ENCODE measurements at regions not wholly inside any gene's neighbourhood (a gene's known extent, or its start where the extent isn't known, plus 50 kb on each side); places are given as distances from the start of the nearest gene placed in this dataset.

- TF ChIP-seq GATA3 (IDR thresholded peaks at IDR 0.05; ENCODE audit: low read depth, low read length) (no peak), GATA2 (IDR thresholded peaks at IDR 0.05; ENCODE audit: low read depth, low read length) (no peak)
Measured at GRCh38 chr2:186425576-186425975, 60.5 kb upstream of the ZC3H15 start.

- TF ChIP-seq GATA2 (IDR thresholded peaks at IDR 0.05; ENCODE audit: low read depth, low read length) (no peak), GATA3 (IDR thresholded peaks at IDR 0.05; ENCODE audit: low read depth, low read length) (no peak)
Measured at GRCh38 chr2:186426153-186427016, 59.7 kb upstream of the ZC3H15 start.

- TF ChIP-seq GATA2 (IDR thresholded peaks at IDR 0.05; ENCODE audit: low read depth, low read length) = no peak
Measured at GRCh38 chr2:186427970-186428369, 58.1 kb upstream of the ZC3H15 start.

- no peak for TF ChIP-seq GATA2 (IDR thresholded peaks at IDR 0.05; ENCODE audit: low read depth, low read length)
- no peak for TF ChIP-seq GATA3 (IDR thresholded peaks at IDR 0.05; ENCODE audit: low read depth, low read length)
Measured at GRCh38 chr2:186429104-186429503, 57.0 kb upstream of the ZC3H15 start.

- no peak for TF ChIP-seq GATA2 (IDR thresholded peaks at IDR 0.05; ENCODE audit: low read depth, low read length)
- TF ChIP-seq GATA3 (IDR thresholded peaks at IDR 0.05; ENCODE audit: low read depth, low read length) = no peak
Measured at GRCh38 chr2:186431306-186431705, 54.8 kb upstream of the ZC3H15 start.

- TF ChIP-seq GATA3 (IDR thresholded peaks at IDR 0.05; ENCODE audit: low read depth, low read length) (no peak), GATA2 (IDR thresholded peaks at IDR 0.05; ENCODE audit: low read depth, low read length) (no peak)
Measured at GRCh38 chr2:186433040-186433439, 53.0 kb upstream of the ZC3H15 start.

- no peak for TF ChIP-seq GATA2 (IDR thresholded peaks at IDR 0.05; ENCODE audit: low read depth, low read length)
Measured at GRCh38 chr2:186433777-186434432, 52.2 kb upstream of the ZC3H15 start.
